ENCODE measurements at regions not wholly inside any gene's neighbourhood (a gene's known extent, or its start where the extent isn't known, plus 50 kb on each side); places are given as distances from the start of the nearest gene placed in this dataset.

GRCh38 chr11:27281276-27281675 is 81.7 kb downstream of the CCDC34 start:
- no peaks in the 10 kb centered on the region for H3K9me3 ChIP-seq (ENCODE audit: control insufficient read depth in 4 of 4, low read length in 3 of 4)
- no peak overlapping the region for H3K9ac ChIP-seq (ENCODE audit: low read depth in 1 of 2, low read length in 2 of 2)
- H3K36me3 ChIP-seq (ENCODE audit: control insufficient read depth in 4 of 4, insufficient read depth in 3 of 4, low read depth in 1 of 4, low read length in 3 of 4): no peaks in the 10 kb centered on the region
- WGBS: 92% methylated on average over 2 of the region's 2 CpGs
- no peak for DNase-seq (ENCODE audit: low spot score)
- no peak overlapping the region for H3K4me3 ChIP-seq (ENCODE audit: low read depth in 1 of 3, low read length in 3 of 3)
- H3K27ac ChIP-seq (ENCODE audit: low read depth in 1 of 2, low read length in 2 of 2): no peak overlapping the region
- TF ChIP-seq ZBTB33 (IDR thresholded peaks at IDR 0.05): no peak
- no peak for TF ChIP-seq ATF3 (IDR thresholded peaks at IDR 0.05)
- TF ChIP-seq JUND (IDR thresholded peaks at IDR 0.05): no peak
- no peak for TF ChIP-seq FOXA2 (IDR thresholded peaks at IDR 0.05)
- TF ChIP-seq HNF4G (IDR thresholded peaks at IDR 0.05): no peak
- TF ChIP-seq HNF4A (conservative IDR thresholded peaks at IDR 0.05): no peak
- no peak for TF ChIP-seq SP1 (IDR thresholded peaks at IDR 0.05)
- TF ChIP-seq YY1 (IDR thresholded peaks at IDR 0.05): no peak
- TF ChIP-seq NR2F2 (IDR thresholded peaks at IDR 0.05): no peak
- no peak for TF ChIP-seq EGR1 (IDR thresholded peaks at IDR 0.05; ENCODE audit: low read depth in 2 of 2)
- no peak for TF ChIP-seq MAX (IDR thresholded peaks at IDR 0.05)
- no peak for TF ChIP-seq CTCF (IDR thresholded peaks at IDR 0.05; ENCODE audit: low read depth, low read length, missing input control)
- no peak for TF ChIP-seq RXRA (IDR thresholded peaks at IDR 0.05)
- no peak for TF ChIP-seq GABPA (IDR thresholded peaks at IDR 0.05 in 1 of 2, conservative IDR thresholded peaks at IDR 0.05 in 1 of 2)
- no peak for TF ChIP-seq TAF1 (conservative IDR thresholded peaks at IDR 0.05)
- no peak for TF ChIP-seq RAD21 (IDR thresholded peaks at IDR 0.05)
- no peak for TF ChIP-seq REST (IDR thresholded peaks at IDR 0.05)
- TF ChIP-seq FOXA1 (IDR thresholded peaks at IDR 0.05): no peak
- H3K4me1 ChIP-seq (ENCODE audit: control insufficient read depth in 4 of 4, insufficient read depth in 4 of 4, low read length in 3 of 4): peaks cover 3 to 15% (median 6%) of the 10 kb centered on the region in 4 donors
- H3K27me3 ChIP-seq (ENCODE audit: control insufficient read depth in 4 of 4, insufficient read depth in 4 of 4, low read length in 3 of 4): no peaks in the 10 kb centered on the region
